Suppressor macrophage (primary cell): ENCODE measurements at regions not wholly inside any gene's neighbourhood (a gene's known extent, or its start where the extent isn't known, plus 50 kb on each side); places are given as distances from the start of the nearest gene placed in this dataset.

Source experiments
- DNase-seq, 4 experiments: peaks; one replicate each; pipeline ENCODE4 v3.0.0-alpha.2; 2020 to 2022

DNA sequence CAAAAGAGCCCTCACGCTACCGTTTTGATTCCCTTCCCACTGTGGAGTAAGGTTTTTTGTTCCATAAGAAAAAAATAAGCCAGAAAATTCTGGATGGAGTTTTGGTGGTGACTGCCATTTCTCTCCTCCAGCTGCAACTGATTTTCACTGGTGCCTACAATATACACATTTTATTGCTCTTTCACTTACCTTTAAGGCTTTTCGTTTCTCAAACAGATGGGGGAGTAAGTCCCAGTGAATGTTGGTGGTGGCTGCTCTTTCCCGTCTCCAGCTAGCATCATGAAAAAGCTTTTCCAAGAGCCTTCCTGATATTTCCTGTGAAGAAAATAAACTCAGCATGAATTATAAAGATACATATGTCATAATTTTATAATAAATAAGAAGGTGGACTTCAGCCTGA, 932.5 kb upstream of the PIK3C3 start:
- DNase-seq = no peak

DNA sequence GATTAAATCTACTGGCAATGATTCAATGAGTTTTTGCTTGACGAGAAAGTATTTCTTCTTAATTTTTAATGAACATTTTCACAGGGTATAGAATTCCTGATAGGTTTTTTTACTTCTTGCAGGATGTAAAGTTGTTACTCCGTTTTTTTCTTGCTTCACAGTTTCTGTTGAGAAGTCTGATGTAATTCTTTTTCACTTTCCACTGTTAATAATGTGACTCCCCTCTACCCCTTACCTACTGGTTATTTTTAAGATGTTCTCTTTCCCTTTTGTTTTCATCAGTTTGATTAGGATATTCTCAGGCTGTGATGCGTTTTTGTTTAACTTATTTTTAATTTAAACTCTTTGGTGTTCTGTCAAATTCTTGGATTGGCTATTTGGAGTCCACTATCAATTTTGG, 933.9 kb upstream of the PIK3C3 start:
- DNase-seq = no peak

DNA sequence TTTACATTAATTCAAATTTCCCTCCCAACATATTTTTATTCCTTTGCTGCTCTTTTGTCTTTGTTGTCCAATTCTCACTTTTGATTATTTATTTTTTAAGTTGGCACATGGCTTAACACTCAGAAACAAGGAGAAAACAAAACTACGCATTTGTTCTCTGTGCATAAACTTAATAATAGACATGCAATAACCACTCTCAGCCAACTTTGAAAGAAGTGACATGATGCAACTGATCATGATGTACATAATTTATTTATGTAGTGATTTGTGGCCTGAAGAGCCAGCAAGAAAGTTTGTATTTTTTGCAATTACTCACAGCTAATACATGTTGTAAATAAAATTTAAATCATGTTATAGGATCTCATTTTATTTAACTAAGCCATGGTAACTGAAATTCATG, 942.8 kb upstream of the PIK3C3 start:
- DNase-seq = no peak

DNA sequence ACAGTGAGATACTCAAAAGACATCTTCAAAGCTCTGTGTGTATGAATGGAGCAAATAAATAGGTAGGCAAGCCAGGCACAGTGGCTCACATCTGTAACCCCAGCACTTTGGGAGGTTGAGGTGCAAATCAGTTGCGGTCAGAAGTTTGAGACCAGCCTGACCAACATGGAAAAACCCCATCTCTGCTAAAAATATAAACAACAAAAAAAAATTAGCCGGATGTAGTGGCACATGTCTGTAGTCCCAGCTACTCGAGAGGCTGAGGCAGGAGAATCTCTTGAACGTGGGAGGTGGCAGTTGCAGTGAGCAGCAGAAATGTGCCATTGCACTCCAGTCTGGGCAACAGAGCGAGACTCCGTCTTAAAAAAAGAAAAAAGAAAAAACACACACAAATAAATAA, 945.1 kb upstream of the PIK3C3 start:
- DNase-seq = no peak

DNA sequence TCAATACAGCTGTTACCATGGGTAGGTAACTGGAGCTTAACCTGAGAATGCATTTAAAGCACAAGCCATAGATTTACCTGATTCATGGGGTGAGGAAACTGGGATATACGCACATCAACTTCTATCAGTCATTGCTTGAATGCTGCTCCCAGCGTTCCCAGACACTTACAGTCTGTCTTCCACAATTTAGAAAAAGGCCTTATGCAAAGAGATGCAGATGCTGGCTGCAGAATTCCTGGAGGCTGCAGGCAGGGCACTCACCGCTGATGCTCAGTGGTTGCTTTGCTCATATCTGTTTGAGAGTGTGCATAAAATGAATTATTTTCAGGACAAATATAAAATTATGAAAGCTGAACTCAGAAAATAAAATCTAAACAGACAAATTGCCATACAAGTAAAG, 950.7 kb upstream of the PIK3C3 start:
- no peak for DNase-seq

DNA sequence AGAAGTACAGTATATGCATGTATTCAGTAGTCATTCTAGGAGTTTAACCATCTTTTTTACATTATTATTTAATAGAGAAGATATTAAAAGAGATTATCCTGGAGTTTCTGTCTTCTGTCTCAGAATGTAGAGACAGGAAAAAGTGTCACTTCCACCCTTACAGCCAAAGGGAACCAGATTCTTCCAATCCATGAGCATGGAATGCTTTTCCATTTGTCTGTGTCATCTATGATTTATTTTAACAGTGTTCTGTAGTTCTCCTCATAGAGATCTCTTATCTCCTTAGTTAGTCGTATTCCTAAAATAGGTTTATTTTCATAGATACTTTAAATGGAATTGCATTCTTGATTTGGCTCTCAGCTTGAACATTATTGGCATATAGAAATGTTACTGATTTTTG, 959.5 kb upstream of the PIK3C3 start:
- DNase-seq = no peak

DNA sequence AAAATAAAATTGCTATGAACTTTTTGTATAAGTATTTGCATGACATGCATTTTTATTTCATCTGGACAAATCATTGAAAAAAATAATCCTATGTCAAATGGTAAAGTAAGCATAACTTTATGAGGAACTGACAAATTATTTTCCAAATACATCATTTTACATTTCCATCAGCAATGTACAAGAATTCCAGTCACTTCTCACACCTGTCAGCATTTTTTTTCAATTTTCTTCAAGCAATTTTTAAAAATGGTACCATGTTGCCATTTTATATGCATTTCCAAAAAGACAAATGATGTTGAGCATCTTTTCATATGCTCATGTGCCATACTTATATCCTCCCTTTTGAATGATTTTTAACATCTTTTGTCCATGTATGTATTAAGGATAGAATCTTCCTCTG, 961.7 kb upstream of the PIK3C3 start:
- DNase-seq = no peak

DNA sequence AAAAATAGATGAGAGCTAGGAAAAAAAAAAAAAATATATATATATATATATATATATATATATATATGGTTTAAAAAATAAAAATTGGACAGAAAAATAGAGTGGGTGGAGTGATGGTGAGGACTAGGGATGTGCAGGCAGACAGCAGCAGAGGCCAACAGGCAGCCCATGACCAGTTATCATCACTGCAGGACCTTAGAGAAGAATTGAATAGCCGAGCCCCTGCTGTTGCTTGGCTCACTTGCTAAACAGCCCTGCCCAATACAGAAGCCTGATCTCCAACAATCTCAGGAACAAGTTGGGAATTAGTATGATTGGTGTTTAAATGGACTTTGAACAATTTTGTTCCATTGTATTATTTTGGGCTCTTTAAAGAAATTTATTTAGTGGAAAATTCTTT, 967.5 kb upstream of the PIK3C3 start:
- no peak for DNase-seq

DNA sequence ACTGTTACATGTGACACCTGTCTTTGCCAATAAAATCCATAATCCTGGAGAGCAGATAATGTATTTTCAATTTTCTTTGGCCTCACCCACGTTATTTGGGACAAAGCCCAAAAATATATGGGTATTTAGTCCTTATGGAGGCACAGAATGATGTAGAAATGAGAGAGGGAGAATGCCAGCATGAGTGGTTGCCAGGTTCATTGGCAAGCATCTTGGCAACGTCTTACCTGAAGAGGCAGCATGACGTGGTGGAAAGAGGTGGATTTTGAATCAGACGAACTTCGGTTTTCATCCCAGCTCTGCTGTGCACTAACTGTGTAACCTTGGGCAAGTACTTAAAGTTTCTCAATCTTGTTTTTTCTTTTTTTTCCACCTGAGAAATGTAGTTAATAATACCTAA, 969.6 kb upstream of the PIK3C3 start:
- DNase-seq = no peak

DNA sequence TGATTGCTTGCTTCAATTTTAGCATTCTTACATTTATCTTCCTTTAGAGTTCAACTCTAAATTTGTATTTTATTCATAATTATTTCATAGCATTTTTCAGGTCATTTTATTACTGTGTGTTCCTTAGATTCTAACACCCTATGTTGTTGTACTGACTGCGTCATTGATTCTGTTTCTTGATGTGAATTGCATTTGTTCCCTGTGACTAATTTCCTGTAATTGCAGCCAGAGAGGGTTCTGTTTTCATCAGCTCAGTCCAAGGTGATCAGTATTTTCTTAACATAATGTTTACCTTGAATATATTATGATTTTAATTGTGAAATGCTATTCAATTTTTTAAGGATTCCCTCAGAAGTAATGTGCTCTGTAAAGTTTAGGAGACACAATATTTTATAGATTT, 970.2 kb upstream of the PIK3C3 start:
- no peak for DNase-seq

DNA sequence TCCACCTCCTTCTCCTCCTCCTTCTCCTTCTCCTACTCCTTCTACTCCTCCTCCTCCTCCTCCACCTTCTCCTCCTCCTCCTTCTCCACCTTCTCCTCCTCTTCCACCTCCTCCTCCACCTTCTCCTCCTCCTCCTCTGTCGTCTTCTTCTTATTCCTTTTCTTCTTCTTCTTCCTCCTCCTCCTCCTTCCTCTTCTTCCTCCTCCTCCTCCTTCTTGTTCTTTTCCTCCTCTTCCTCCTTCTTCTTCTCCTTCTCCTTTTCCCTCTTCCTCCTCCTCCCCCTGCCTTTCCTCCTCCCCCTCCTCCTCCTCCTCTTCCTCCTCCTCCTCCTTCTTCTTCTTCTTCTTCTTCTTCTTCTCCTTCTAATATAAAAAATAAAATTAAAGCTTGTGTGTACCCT, 971.2 kb upstream of the PIK3C3 start:
- DNase-seq = no peak

DNA sequence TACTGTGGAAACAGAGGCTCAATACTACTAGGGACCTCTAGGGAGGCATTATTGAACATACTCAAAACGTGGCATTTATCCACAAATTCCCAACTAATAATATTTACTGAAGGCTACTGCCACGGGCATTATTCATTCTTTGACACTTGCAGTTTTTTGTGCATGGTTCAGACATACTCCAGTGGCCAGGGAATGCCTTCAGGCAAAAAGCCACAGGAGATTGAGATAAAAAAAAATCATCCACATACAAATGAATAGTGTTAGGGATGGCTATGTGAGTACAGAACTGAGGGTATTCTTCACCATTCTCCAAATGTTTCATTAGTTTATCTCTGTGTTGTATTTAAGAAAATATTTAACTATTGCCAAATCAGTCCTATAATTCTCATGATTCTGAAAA, 974.9 kb upstream of the PIK3C3 start:
- no peak for DNase-seq

DNA sequence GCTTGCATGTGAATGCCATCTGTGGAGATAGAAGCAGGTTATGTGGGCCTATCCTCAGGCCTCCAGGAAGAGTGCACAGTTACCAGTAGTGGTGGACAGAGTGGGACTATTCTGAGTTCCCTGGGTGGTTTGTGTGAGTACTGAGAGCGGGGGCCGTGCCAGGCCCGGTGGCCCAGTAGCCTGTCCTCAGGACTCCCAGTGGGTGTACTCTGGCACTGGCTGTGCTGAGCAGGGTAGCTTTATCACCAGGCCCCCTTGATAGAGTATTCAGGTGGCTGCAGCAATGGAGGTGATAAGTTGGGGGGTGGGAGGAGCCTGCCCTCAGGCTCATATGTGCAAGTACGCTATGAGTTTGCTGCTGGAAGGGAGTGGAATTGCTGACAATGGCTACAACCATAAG, 979.0 kb upstream of the PIK3C3 start:
- DNase-seq = no peak

DNA sequence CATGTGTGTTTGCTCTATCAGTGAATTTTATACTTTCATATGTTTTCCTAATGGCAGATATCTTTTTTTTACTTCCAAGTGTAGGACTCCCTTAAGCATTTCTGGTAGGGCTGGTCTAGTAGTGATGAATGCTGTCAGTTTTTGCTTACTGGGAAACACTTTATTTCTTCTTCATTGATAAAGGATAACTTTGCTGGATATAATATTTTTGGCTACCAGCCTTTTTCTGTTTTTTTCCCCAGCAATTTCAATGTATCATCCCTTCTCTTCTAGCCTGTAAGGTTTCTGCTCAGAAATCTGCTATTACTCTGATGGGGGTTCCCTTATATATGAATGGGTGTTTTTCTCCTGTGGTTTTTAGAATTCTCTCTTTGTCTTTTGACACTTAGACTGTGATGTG, 980.6 kb upstream of the PIK3C3 start:
- no peak for DNase-seq

DNA sequence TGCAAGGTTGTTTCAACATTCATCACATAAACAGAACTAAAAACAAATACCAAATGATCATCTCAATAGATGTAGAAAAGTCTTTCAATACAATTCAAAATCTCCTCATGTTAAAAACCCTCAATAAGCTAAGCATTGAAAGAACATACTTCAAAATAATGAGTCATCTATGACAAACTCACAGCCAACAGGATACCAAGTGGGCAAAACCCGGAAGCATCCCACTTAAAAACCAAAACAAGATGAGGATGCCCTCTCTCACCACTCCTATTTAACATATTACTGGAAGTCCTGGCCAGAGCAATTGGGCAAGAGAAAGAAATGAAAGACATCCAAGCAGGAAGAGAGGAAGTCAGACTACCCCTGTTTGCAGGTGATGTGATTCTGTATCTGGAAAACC, 992.2 kb upstream of the PIK3C3 start:
- DNase-seq = no peak

DNA sequence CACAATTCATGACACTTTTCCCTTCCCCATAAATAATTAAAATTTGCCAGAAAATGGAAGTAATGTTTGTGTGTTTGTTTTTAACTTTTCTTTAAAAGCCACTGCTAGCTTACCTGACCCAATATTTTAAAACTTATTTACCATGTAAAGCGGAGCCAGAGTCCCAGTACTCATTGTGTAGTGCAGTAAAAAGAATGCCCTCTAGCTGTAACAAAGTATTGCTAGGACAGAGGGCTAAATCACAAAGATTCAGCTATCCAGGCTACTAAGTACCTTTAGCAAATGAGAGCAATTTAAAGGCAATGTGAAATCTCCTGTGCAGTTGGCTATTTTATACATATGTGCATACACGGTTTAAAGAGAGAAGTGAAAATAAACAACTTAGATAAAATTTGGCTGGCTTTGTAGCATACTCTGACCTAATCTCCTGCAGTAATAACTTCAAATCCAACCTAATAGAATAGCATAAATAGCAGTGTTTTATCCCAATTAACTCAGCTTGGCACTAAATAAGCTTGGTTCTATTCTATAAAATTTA, 997.4 kb upstream of the PIK3C3 start:
- no peak for DNase-seq

DNA sequence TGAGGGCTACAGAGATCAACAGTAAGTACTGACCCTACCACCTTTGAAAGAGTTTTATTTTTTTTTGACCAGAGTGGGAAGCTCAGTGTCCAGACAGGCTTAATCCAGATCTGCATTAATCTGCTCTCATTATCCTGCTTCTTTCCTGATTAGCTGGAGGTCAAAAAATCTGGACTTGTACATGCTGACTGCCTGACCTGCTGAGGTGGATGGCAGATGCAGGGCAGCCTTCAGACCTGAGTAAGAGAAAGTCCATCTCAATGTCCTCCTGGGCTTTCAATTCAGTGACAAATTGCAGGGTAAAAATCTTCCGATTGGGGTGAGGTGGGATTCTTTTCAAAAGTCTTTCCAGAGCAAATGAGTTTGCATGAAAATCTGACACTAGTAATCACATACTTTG, 998.8 kb upstream of the PIK3C3 start:
- no peak for DNase-seq

DNA sequence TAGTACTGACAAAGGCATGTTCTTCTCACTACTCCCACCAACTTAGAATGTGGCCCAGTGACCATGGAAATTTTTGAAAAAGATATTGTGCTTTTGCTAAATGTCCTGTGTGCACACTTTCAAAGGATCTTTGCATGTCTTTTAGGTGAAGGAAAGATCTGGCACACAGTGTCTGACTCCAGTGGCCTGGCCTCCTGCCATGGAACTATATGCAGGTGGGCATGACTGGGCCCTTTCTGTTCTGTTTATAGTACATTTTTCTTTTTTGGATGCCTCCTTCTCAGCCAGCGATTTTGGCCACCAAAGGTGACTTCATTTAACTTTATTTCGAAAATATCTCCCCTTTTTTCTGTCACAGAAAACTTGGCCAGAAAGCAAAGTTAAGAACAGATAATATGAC, 999.7 kb upstream of the PIK3C3 start:
- no peak for DNase-seq

DNA sequence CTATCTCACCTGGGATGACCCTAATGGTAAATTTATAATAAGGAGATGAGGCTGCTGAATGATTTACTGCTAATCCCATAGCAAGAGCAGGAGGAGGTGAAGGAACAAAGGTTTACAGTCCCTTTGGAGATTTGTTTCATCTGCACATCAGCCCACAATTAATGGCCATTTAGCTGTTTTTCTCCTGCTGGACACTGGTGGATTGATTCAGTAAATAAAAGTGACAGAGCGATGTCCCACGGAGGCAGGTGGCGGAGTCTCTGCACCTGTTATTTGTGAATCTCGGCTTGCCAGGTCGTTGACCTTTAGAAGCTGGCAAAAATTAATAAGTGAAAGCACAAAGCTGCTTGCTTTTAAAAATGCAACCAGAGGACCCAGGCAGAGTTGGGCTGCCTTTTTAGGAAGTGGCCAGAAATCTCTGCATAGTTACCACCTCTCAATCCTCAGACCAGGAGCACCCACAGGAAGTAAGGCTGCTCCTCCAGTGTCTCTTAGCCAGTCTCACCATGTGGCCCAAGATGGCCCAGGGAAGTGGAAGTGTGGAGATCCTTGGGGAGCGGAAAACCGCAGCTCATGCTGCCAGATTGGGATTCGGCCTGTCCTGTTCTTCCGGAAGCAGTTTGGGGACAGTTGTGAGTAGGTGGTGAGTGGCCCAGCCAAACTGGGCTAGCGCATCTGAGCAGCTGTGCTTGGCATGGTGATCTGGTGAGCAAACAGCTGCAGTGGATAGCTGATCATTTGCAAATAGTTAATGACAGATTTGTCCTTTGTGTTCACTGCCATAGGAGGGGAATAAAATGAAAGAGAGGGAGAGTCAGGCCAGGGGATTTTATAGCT, 1005.7 kb upstream of the PIK3C3 start:
- DNase-seq = no peak

DNA sequence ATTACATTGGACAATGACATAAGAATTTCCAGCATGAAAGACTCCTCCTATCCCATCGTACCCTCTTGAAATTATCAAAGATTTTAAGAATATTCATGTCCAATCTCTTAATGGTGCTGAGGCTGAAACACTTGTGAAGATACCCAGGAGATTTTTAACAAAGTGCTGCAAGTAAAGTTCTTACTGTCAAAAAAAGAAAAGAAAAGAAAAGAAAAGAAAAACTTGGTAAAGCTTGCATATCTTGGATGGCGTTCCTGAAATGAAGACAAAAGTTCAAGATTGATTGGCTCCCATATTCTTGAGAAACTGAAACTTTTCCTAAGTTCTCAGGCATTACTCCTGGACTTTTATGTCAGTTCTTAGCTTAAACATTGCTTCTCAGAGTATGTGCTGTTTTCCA, 1010.5 kb upstream of the PIK3C3 start:
- no peak for DNase-seq

DNA sequence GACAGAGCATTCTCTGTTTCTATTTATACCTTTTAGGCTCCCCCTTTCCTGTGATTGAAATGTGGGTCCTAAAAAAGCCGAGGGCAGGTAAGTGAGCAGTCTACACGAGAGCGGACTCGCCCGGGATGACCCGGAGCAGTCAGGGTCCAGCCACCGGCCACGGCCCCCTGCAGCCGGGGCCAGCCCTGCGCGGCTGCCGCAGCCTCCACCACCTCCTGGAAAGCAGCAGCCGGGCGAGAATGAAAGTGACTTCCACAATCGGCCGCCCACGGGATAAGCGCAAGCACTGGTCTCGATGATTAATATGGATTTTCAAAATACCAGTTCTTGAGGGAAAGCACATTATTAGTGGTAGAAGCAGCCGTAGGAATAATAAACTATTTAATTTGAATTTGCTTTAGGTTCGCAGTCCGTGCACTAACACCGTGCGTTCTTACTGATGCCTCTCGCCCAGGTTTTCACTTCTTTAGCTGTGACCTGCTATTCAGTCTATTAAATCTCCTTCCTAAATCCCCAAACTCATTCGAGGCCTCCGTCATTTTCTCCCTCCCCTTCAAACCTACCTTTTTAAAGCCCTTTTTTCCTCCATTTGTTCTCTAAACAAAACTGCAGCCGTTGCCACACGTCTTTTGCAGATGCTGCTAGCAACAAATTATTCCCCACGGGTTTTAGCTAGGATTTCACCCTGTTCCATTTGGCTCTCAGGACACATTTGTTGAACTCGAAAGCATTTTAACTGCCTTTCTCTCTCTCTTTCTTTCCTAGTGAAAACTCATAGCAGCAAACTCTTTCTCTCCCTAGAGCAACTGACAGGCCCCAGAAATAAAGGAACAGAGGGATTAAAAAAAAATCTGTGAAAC, 1015.1 kb upstream of the PIK3C3 start:
- no peak for DNase-seq

DNA sequence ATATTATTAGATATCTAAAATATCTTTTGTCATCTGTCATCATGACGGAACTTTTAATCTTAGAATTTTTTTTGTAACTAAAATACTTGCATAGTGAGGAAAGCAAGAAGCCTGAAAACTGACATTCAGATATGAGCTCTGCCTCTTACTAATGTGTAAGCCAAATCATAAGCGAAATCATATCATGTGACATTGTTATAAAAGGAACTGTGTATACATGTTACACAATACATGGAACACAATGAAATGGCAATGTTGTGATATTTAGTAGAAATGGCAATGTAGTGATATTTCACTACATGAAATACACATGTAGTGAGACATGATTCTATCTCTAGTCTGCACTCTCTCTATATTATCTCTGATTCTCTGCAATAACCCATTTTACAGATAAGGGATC, 1016.4 kb upstream of the PIK3C3 start:
- DNase-seq = peak in 1 of 4 experiments; percentile 1

DNA sequence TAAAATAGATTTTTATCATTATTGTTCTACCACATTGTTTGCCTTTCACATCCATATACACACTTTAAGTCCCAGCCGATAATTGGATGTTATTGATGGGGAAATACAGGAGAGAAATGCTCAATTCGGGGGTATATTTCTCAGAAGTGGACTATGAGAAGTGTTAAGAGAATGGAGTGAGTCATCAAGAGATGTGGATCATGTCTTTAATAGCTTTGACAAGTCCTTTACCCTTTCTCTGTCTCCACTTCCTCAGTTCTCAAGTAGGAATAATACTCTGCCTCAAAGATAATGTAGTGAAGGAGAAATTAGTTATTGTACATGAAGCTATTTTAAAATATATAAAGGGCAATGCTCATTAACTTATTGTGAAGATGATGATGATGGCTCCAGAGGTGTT, 1017.6 kb upstream of the PIK3C3 start:
- no peak for DNase-seq

DNA sequence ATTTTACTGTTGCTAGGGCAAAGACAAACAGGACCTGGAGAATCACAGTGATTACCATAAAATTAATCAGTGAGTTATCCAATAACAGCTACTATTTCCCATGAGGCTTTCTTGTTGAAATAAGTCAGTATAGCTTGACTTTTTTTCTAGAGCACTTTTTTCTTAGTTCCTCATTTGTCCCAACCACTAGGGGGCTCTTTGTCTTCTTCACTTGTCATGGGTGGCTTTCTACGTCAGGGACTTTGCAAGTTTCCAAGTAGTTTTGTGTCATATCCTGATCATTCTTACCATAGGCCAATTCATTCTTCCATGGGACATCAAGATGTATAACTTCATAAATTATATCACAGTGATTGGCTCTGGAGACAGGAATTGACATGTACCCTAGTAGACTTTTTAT, 1019.6 kb upstream of the PIK3C3 start:
- peak; percentile 17 to 44 (median 30) for DNase-seq
